Kidney tubule cell (primary cell): ENCODE measurements at regions not wholly inside any gene's neighbourhood (a gene's known extent, or its start where the extent isn't known, plus 50 kb on each side); places are given as distances from the start of the nearest gene placed in this dataset.
"Not testable (repeated sequence)": the region's sequence is repeated elsewhere in the genome, so short reads cannot be mapped to it uniquely, and the experiment has no call there.

Experiments
- DNase-seq: peaks from one replicate; pipeline ENCODE4 v3.0.0-alpha.2; 2018; ENCODE audit warnings: low spot score

- no peak for DNase-seq
These were observed 1567.2 kb upstream of the WWC1 start for GRCh38 chr5:166724284-166724683.

GRCh38 chr5:166725593-166725992, 1565.9 kb upstream of the WWC1 start:
- DNase-seq = no peak

GRCh38 chr5:166726406-166726805, 1565.0 kb upstream of the WWC1 start:
- no peak for DNase-seq

GRCh38 chr5:166742951-166743350, 1548.5 kb upstream of the WWC1 start:
- not testable (repeated sequence) for DNase-seq

- DNase-seq = no peak
These were observed 1544.9 kb upstream of the WWC1 start for GRCh38 chr5:166746506-166746905.

GRCh38 chr5:166750376-166750775, 1541.1 kb upstream of the WWC1 start:
- DNase-seq = no peak

- no peak for DNase-seq
These were observed 1533.3 kb upstream of the WWC1 start for GRCh38 chr5:166758151-166758550.

GRCh38 chr5:166767858-166768257, 1523.6 kb upstream of the WWC1 start:
- no peak for DNase-seq

- DNase-seq = no peak
These were observed 1522.9 kb upstream of the WWC1 start for GRCh38 chr5:166768536-166768935.

GRCh38 chr5:166772770-166773169, 1518.7 kb upstream of the WWC1 start:
- peak; percentile 32 for DNase-seq

- DNase-seq = no peak
These were observed 1509.7 kb upstream of the WWC1 start for GRCh38 chr5:166781737-166782136.

- DNase-seq = no peak
These were observed 1506.8 kb upstream of the WWC1 start for GRCh38 chr5:166784545-166785078.

- no peak for DNase-seq
These were observed 1505.3 kb upstream of the WWC1 start for GRCh38 chr5:166786178-166786577.

- no peak for DNase-seq
These were observed 1504.6 kb upstream of the WWC1 start for GRCh38 chr5:166786889-166787288.

GRCh38 chr5:166788050-166788449, 1503.4 kb upstream of the WWC1 start:
- DNase-seq = no peak

GRCh38 chr5:166795756-166796155, 1495.7 kb upstream of the WWC1 start:
- DNase-seq = no peak

- no peak for DNase-seq
These were observed 1488.4 kb upstream of the WWC1 start for GRCh38 chr5:166803058-166803457.

GRCh38 chr5:166804223-166804622, 1487.2 kb upstream of the WWC1 start:
- DNase-seq = not testable (repeated sequence)

- DNase-seq = not testable (repeated sequence)
These were observed 1486.8 kb upstream of the WWC1 start for GRCh38 chr5:166804693-166805092.

- DNase-seq = not testable (repeated sequence)
These were observed 1481.3 kb upstream of the WWC1 start for GRCh38 chr5:166810093-166810658.

GRCh38 chr5:166810721-166811120, 1480.7 kb upstream of the WWC1 start:
- DNase-seq = no peak

- no peak for DNase-seq
These were observed 1468.1 kb upstream of the WWC1 start for GRCh38 chr5:166823360-166823759.

GRCh38 chr5:166834246-166834645, 1457.2 kb upstream of the WWC1 start:
- DNase-seq = peak; percentile 2

- DNase-seq = peak; percentile 7
These were observed 1446.4 kb upstream of the WWC1 start for GRCh38 chr5:166845044-166845443.
